K562 (cell line): ENCODE measurements at regions not wholly inside any gene's neighbourhood (a gene's known extent, or its start where the extent isn't known, plus 50 kb on each side); places are given as distances from the start of the nearest gene placed in this dataset.

Experiments used
- JUN ChIP-seq, 2 experiments: sonication (generic) in 1 of 2; formaldehyde crosslinking in 1 of 2; IDR thresholded peaks; 2 replicates each; pipeline versions ENCODE4 v1.6.1 to v1.8.0; 2012 to 2022; ENCODE audit warnings: borderline replicate concordance in 2 of 2, mild to moderate bottlenecking in 2 of 2, improper control_type of control experiment in 1 of 2, low read depth in 1 of 2, low read length in 1 of 2, missing genetic modification reagents in 1 of 2
- POLR2A ChIP-seq: fragments of 450-650 bp; conservative IDR thresholded peaks from 2 replicates; pipeline ENCODE4 v1.6.1; 2016

GRCh38 chr7:118111347-118111746, 72.6 kb upstream of the LSM8 start:
- TF ChIP-seq JUN (IDR thresholded peaks at IDR 0.05; ENCODE audit: borderline replicate concordance, low read depth, low read length): no peak
- TF ChIP-seq JUN (CRISPR knock-in tag; IDR thresholded peaks at IDR 0.05; ENCODE audit: borderline replicate concordance): no peak
- no peak for TF ChIP-seq POLR2A
